GM12892 (cell line): ENCODE measurements at regions not wholly inside any gene's neighbourhood (a gene's known extent, or its start where the extent isn't known, plus 50 kb on each side); places are given as distances from the start of the nearest gene placed in this dataset.

Experiments
- POLR2A ChIP-seq: IDR thresholded peaks from 2 replicates; pipeline ENCODE4 v1.6.1; 2011; ENCODE audit warnings: low read depth, low read length, control low read depth
- POLR2AphosphoS5 ChIP-seq: IDR thresholded peaks from 2 replicates; pipeline ENCODE4 v1.6.1; 2011; ENCODE audit warnings: low read depth, low read length, control low read depth
- TAF1 ChIP-seq: IDR thresholded peaks from 2 replicates; pipeline ENCODE4 v1.6.1; 2011; ENCODE audit warnings: low read depth, mild to moderate bottlenecking, control low read depth, low read length, borderline replicate concordance

DNA sequence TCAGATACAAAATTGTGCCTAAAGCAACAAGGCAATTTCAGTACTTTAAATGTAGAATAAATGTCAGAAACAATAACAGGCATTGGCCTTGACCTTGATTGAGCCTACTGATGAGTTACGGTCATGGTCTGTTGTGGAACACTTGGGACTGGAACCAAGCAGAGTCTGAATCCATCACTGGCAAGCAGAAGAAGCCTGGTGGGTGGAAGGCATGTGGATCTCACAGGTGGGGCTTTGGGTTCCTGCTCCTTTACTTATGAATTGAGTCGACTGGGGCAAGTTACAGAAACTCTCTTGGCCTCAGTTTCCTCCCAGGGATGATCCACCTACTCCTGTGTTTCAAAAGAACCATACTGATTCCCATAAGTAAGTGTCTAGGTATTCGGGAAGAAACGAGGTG is 102.3 kb downstream of the KCNF1 start:
- TF ChIP-seq POLR2AphosphoS5 (no peak), POLR2A (no peak), TAF1 (no peak)
